Choroid plexus epithelial cell (primary cell): ENCODE measurements at regions not wholly inside any gene's neighbourhood (a gene's known extent, or its start where the extent isn't known, plus 50 kb on each side); places are given as distances from the start of the nearest gene placed in this dataset.
A peak's percentile ranks its signal among the peaks of the same experiment; 100 is the strongest.

Experiments used
- DNase-seq: peaks from one replicate; pipeline ENCODE4 v3.0.0-alpha.2; 2010; ENCODE audit warnings: low read depth
- H3K4me3 ChIP-seq: 2 replicates; pipeline ENCODE4 v1.5.1; 2011; ENCODE audit warnings: low read depth, mild to moderate bottlenecking, control low read depth, low read length, moderate library complexity
- CTCF ChIP-seq: conservative IDR thresholded peaks from 2 replicates; pipeline ENCODE4 v1.5.1; 2011; ENCODE audit warnings: low read depth, mild to moderate bottlenecking, control low read depth, inconsistent platforms, low read length, moderate library complexity

GRCh38 chr1:10912441-10912840 lies 100.0 kb upstream of the TARDBP start:
- DNase-seq: no peak
- no peak for TF ChIP-seq CTCF
- no peak overlapping the region for H3K4me3 ChIP-seq

GRCh38 chr1:10914056-10914455 lies 98.4 kb upstream of the TARDBP start:
- no peak for TF ChIP-seq CTCF
- H3K4me3 ChIP-seq: no peak overlapping the region
- no peak for DNase-seq

GRCh38 chr1:10915594-10915993 lies 96.9 kb upstream of the TARDBP start:
- H3K4me3 ChIP-seq: no peak overlapping the region
- no peak for TF ChIP-seq CTCF
- no peak for DNase-seq

- H3K4me3 ChIP-seq: no peak overlapping the region
- no peak for TF ChIP-seq CTCF
These were observed 96.1 kb upstream of the TARDBP start for GRCh38 chr1:10916311-10916710.

GRCh38 chr1:10916991-10917390 lies 95.5 kb upstream of the TARDBP start:
- no peak for TF ChIP-seq CTCF
- H3K4me3 ChIP-seq: no peak overlapping the region
- no peak for DNase-seq

More at GRCh38 chr1:10916311-10916710, 96.1 kb upstream of the TARDBP start:
- DNase-seq: no peak

GRCh38 chr1:10917513-10918454 lies 94.7 kb upstream of the TARDBP start:
- TF ChIP-seq CTCF: no peak
- H3K4me3 ChIP-seq: no peak overlapping the region
- no peak for DNase-seq

- TF ChIP-seq CTCF: no peak
- peak; percentile 67 for DNase-seq
These were observed 93.9 kb upstream of the TARDBP start for GRCh38 chr1:10918531-10918930.

More at GRCh38 chr1:10918531-10918930, 93.9 kb upstream of the TARDBP start:
- no peak overlapping the region for H3K4me3 ChIP-seq
